ENCODE measurements at regions not wholly inside any gene's neighbourhood (a gene's known extent, or its start where the extent isn't known, plus 50 kb on each side); places are given as distances from the start of the nearest gene placed in this dataset.

DNA sequence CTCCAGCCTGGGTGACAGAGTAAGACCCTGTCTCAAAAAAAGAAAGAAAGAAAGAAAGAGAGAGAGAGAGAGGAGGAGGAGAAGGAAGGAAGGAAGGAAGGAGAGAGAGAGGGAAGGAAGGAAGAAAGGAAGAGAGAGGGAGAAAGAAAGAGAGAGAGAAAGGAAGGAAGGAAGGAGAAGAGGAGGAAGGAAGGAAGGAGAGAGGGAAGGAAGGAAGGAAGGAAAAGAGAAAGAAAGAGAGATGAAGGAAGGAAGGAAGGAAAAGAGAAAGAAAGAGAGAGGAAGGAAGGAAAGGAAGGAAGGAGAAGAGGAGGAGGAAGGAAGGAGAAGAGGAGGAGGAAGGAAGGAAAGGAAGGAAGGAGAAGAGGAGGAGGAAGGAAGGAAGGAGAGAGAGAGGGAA lies 82.2 kb upstream of the ATP1B1 start:
- Histone ChIP-seq H3K27me3 (ENCODE audit: control insufficient read depth, insufficient read depth, low read length) (no peaks in the 10 kb centered on the region), H3K27ac (ENCODE audit: low read length) (no peak overlapping the region)

GRCh38 chr1:169024800-169025271 lies 81.7 kb upstream of the ATP1B1 start:
- Histone ChIP-seq H3K27me3 (ENCODE audit: control insufficient read depth, insufficient read depth, low read length) (no peaks in the 10 kb centered on the region), H3K27ac (ENCODE audit: low read length) (peak overlapping the region; percentile 32), H3K4me3 (ENCODE audit: low read length) (no peak overlapping the region), H3K9me3 (ENCODE audit: control insufficient read depth, low read depth, low read length) (no peaks in the 10 kb centered on the region), H3K4me1 (ENCODE audit: control insufficient read depth, insufficient read depth, low read length) (peaks cover 6% of the 10 kb centered on the region), H3K36me3 (ENCODE audit: control insufficient read depth, insufficient read depth, low read length) (no peaks in the 10 kb centered on the region)
- no CpG with 5 or more reads among the region's 1 CpG for WGBS (ENCODE audit: insufficient coverage, low lambda C conversion rate)
- DNase-seq: peak; percentile 25 to 79

More for the DNA sequence above, 82.2 kb upstream of the ATP1B1 start:
- no peaks in the 10 kb centered on the region for H3K9me3 ChIP-seq (ENCODE audit: control insufficient read depth, low read depth, low read length)
- H3K4me1 ChIP-seq (ENCODE audit: control insufficient read depth, insufficient read depth, low read length): peaks cover 11% of the 10 kb centered on the region
- H3K36me3 ChIP-seq (ENCODE audit: control insufficient read depth, insufficient read depth, low read length): no peaks in the 10 kb centered on the region
- no peak overlapping the region for H3K4me3 ChIP-seq (ENCODE audit: low read length)
- DNase-seq: no peak

DNA sequence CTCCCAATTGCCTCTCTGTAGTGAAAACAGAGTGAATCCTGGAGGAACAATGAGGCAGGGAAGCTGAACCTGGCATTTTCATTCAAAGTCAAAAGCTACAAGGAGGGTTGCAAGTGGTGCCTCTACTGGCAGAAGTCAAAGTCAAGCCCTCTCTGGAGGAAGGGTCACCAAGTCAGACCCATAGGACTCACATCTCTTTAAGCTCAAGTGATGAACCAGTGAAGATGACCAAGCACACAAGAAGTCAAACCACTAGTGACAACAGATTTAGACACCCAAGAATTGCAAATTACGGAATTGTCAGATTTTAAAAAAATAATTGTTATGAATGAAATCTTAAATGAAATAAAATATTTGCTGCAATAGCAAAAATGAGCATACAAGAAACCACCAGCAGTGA lies 81.1 kb upstream of the ATP1B1 start:
- Histone ChIP-seq H3K27me3 (ENCODE audit: control insufficient read depth, insufficient read depth, low read length) (no peaks in the 10 kb centered on the region), H3K36me3 (ENCODE audit: control insufficient read depth, insufficient read depth, low read length) (no peaks in the 10 kb centered on the region), H3K9me3 (ENCODE audit: control insufficient read depth, low read depth, low read length) (no peaks in the 10 kb centered on the region), H3K4me1 (ENCODE audit: control insufficient read depth, insufficient read depth, low read length) (peaks cover 4% of the 10 kb centered on the region), H3K27ac (ENCODE audit: low read length) (peak overlapping the region; percentile 32), H3K4me3 (ENCODE audit: low read length) (no peak overlapping the region)
- no CpG with 5 or more reads among the region's 1 CpG for WGBS (ENCODE audit: insufficient coverage, low lambda C conversion rate)
- no peak for DNase-seq

GRCh38 chr1:169027607-169028320 lies 78.7 kb upstream of the ATP1B1 start:
- Histone ChIP-seq H3K4me3 (ENCODE audit: low read length) (no peak overlapping the region), H3K4me1 (ENCODE audit: control insufficient read depth, insufficient read depth, low read length) (peaks cover 4% of the 10 kb centered on the region), H3K9me3 (ENCODE audit: control insufficient read depth, low read depth, low read length) (no peaks in the 10 kb centered on the region), H3K27me3 (ENCODE audit: control insufficient read depth, insufficient read depth, low read length) (no peaks in the 10 kb centered on the region), H3K27ac (ENCODE audit: low read length) (no peak overlapping the region), H3K36me3 (ENCODE audit: control insufficient read depth, insufficient read depth, low read length) (no peaks in the 10 kb centered on the region)
- WGBS (ENCODE audit: insufficient coverage, low lambda C conversion rate): 80% methylated on average over 1 of the region's 8 CpGs
- DNase-seq: no peak

DNA sequence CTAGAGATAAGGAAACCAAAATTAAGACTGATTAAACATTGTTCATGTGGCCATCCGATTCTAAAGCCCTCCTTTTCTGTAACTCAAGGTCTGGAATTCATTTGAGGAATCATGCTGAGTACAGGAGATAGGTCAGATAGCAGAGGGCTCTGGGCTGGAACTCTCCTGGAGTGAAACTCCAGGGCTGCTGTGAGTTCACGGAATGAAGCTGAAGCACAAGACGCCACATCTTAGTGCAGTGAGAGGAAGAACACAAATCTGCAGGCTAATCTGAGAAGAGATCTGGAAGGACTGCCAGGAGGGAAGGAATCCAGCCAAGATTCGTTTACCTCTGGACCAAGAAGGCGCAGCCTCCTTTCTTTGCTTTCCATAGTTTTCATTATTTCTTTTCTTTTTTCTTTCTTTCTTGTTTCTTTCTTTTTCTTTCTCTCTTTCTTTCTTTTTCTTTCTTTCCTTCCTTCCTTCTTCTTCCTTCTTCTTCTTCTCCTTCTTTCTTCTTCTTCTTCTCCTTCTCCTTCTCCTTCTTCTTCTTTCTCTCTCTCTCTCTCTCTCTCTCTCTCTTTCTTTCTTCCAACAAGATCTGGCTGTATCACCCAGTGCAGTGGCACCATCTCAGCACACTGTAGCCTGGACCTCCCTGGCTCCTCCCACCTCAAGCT lies 74.8 kb upstream of the ATP1B1 start:
- H3K9me3 ChIP-seq (ENCODE audit: control insufficient read depth, low read depth, low read length): no peaks in the 10 kb centered on the region
- WGBS (ENCODE audit: insufficient coverage, low lambda C conversion rate): 81% methylated on average over 2 of the region's 5 CpGs
- H3K27me3 ChIP-seq (ENCODE audit: control insufficient read depth, insufficient read depth, low read length): no peaks in the 10 kb centered on the region
- DNase-seq: no peak
- H3K27ac ChIP-seq (ENCODE audit: low read length): no peak overlapping the region
- H3K36me3 ChIP-seq (ENCODE audit: control insufficient read depth, insufficient read depth, low read length): no peaks in the 10 kb centered on the region
- no peaks in the 10 kb centered on the region for H3K4me1 ChIP-seq (ENCODE audit: control insufficient read depth, insufficient read depth, low read length)
- H3K4me3 ChIP-seq (ENCODE audit: low read length): no peak overlapping the region

- 100% methylated on average over 1 of the region's 4 CpGs for WGBS (ENCODE audit: insufficient coverage, low lambda C conversion rate)
- no peaks in the 10 kb centered on the region for H3K36me3 ChIP-seq (ENCODE audit: control insufficient read depth, insufficient read depth, low read length)
- H3K9me3 ChIP-seq (ENCODE audit: control insufficient read depth, low read depth, low read length): peaks cover 11% of the 10 kb centered on the region
- H3K27me3 ChIP-seq (ENCODE audit: control insufficient read depth, insufficient read depth, low read length): no peaks in the 10 kb centered on the region
- no peak for DNase-seq
- H3K4me3 ChIP-seq (ENCODE audit: low read length): no peak overlapping the region
- H3K27ac ChIP-seq (ENCODE audit: low read length): no peak overlapping the region
- H3K4me1 ChIP-seq (ENCODE audit: control insufficient read depth, insufficient read depth, low read length): peaks cover 5% of the 10 kb centered on the region
Measured at GRCh38 chr1:169041366-169041765, 65.1 kb upstream of the ATP1B1 start.

DNA sequence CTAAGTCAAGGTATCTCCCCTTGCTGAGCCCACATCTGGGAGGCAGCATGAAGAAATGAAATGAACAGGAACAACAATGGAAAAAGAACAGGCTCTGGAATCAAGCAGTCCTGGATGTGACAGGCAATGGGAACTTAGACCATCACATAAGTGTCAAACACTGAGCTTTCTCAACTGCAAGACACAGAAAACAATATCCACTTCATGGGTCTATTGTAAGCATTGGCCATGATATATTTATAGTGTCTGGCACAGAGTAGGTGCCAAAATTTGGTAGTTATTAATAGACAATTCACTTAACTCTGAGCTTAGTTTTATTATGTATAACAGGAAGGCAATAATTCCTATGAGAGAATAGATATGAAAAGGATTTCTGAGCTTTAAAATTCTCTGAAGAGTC lies 64.1 kb upstream of the ATP1B1 start:
- Histone ChIP-seq H3K36me3 (ENCODE audit: control insufficient read depth, insufficient read depth, low read length) (no peaks in the 10 kb centered on the region), H3K27ac (ENCODE audit: low read length) (no peak overlapping the region), H3K9me3 (ENCODE audit: control insufficient read depth, low read depth, low read length) (peaks cover 6% of the 10 kb centered on the region), H3K4me3 (ENCODE audit: low read length) (no peak overlapping the region), H3K27me3 (ENCODE audit: control insufficient read depth, insufficient read depth, low read length) (no peaks in the 10 kb centered on the region), H3K4me1 (ENCODE audit: control insufficient read depth, insufficient read depth, low read length) (peaks cover 14% of the 10 kb centered on the region)
- DNase-seq: no peak

GRCh38 chr1:169043823-169044222 lies 62.7 kb upstream of the ATP1B1 start:
- peaks cover 16% of the 10 kb centered on the region for H3K4me1 ChIP-seq (ENCODE audit: control insufficient read depth, insufficient read depth, low read length)
- no peaks in the 10 kb centered on the region for H3K27me3 ChIP-seq (ENCODE audit: control insufficient read depth, insufficient read depth, low read length)
- H3K36me3 ChIP-seq (ENCODE audit: control insufficient read depth, insufficient read depth, low read length): no peaks in the 10 kb centered on the region
- no peak for DNase-seq
- H3K9me3 ChIP-seq (ENCODE audit: control insufficient read depth, low read depth, low read length): no peaks in the 10 kb centered on the region
- H3K4me3 ChIP-seq (ENCODE audit: low read length): no peak overlapping the region
- no peak overlapping the region for H3K27ac ChIP-seq (ENCODE audit: low read length)

DNA sequence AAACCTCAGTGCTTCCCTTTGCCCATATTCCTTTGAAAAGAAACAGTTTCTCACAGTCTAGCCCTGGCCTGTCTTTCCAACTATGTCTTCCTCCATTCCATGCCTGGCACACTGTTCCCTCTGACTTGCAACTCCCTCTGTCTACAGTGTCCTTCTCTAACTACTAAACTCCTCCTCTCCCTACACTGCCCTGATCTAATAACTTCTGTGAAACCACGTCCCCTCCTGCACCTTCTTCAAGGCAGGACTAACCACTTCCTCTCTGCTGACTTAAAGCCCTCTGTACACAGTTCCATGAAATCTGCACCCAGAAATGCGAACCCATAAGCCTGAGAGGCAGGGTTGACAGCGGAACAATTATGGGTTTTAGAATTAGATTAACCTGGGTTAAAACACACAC lies 62.2 kb upstream of the ATP1B1 start:
- peaks cover 16% of the 10 kb centered on the region for H3K4me1 ChIP-seq (ENCODE audit: control insufficient read depth, insufficient read depth, low read length)
- DNase-seq: peak in 1 of 2 donors; percentile 38
- no peak overlapping the region for H3K4me3 ChIP-seq (ENCODE audit: low read length)
- no peaks in the 10 kb centered on the region for H3K36me3 ChIP-seq (ENCODE audit: control insufficient read depth, insufficient read depth, low read length)
- H3K27ac ChIP-seq (ENCODE audit: low read length): no peak overlapping the region
- H3K9me3 ChIP-seq (ENCODE audit: control insufficient read depth, low read depth, low read length): no peaks in the 10 kb centered on the region
- H3K27me3 ChIP-seq (ENCODE audit: control insufficient read depth, insufficient read depth, low read length): no peaks in the 10 kb centered on the region
- WGBS (ENCODE audit: insufficient coverage, low lambda C conversion rate): no CpG with 5 or more reads among the region's 3 CpGs

DNA sequence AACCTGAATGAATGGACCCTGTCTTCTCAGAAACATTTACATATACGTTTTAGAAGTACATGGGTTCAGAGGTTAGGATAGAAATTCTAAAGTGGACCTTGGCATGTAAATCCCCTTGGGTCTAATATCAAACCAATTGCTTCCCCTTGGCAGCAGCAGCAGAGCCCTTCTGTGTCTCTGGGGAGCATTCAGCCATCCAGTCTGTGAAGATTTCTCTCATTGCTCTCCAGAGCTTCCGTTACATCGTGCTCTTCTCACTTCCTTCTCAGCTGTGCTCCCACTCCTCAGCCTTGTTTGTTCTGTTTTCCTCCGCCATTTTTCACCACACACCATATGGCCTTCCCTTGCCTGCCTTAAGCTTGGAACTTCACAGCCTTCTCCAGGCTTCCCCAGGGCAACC lies 61.5 kb upstream of the ATP1B1 start:
- Histone ChIP-seq H3K27ac (ENCODE audit: low read length) (no peak overlapping the region), H3K4me1 (ENCODE audit: control insufficient read depth, insufficient read depth, low read length) (peaks cover 16% of the 10 kb centered on the region), H3K36me3 (ENCODE audit: control insufficient read depth, insufficient read depth, low read length) (no peaks in the 10 kb centered on the region), H3K27me3 (ENCODE audit: control insufficient read depth, insufficient read depth, low read length) (no peaks in the 10 kb centered on the region), H3K4me3 (ENCODE audit: low read length) (no peak overlapping the region), H3K9me3 (ENCODE audit: control insufficient read depth, low read depth, low read length) (no peaks in the 10 kb centered on the region)
- WGBS (ENCODE audit: insufficient coverage, low lambda C conversion rate): no CpG with 5 or more reads among the region's 4 CpGs
- DNase-seq: no peak

GRCh38 chr1:169046671-169047070 lies 59.8 kb upstream of the ATP1B1 start:
- no peaks in the 10 kb centered on the region for H3K36me3 ChIP-seq (ENCODE audit: control insufficient read depth, insufficient read depth, low read length)
- H3K27me3 ChIP-seq (ENCODE audit: control insufficient read depth, insufficient read depth, low read length): no peaks in the 10 kb centered on the region
- H3K27ac ChIP-seq (ENCODE audit: low read length): peak overlapping the region; percentile 58
- peaks cover 16% of the 10 kb centered on the region for H3K4me1 ChIP-seq (ENCODE audit: control insufficient read depth, insufficient read depth, low read length)
- DNase-seq: peak in 1 of 2 donors; percentile 57
- no peaks in the 10 kb centered on the region for H3K9me3 ChIP-seq (ENCODE audit: control insufficient read depth, low read depth, low read length)
- no peak overlapping the region for H3K4me3 ChIP-seq (ENCODE audit: low read length)
- no CpG with 5 or more reads among the region's 3 CpGs for WGBS (ENCODE audit: insufficient coverage, low lambda C conversion rate)

Measured in large intestine (tissue), 3 donors.